ENCODE measurements at regions not wholly inside any gene's neighbourhood (a gene's known extent, or its start where the extent isn't known, plus 50 kb on each side); places are given as distances from the start of the nearest gene placed in this dataset.

DNA sequence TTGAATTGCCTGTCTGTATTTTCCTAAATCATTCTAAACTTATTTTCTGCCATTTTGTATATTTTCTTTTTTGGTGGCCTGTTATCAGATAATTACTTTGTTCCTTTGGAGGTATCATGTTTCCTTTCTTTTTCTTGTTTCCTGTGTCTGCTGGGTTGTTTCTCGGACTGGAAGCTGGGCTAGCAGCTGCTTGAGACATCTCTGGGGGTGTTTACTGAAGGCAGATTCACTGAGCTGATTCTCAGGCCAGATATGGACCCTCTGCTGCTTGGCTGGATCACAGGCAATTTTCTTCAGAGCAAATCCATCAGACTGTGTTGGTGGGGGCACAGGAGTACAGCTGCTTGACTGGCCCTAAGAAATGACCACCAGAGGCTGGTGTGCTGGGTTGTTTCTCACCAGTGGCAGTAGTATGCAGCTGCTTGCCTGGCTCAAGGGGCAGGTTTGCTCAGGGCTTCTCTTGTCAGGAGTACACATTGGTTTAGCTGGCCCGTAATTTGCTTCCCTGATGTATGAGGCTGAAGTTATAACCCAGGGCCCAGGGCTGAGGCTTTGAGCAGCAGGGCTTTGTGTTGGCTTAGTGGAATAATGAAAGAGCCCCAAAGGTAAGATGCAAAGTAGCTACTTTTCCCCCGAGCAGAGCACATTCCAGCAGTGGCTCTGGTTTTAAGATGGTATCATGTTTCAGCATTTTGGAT lies 680.6 kb downstream of the TECRL start:
- no peaks in the 10 kb centered on the region for H3K4me1 ChIP-seq
- 32 to 36% methylated on average over 3 of the region's 3 CpGs for WGBS, 2 donors
- intact Hi-C loops (cut with DNase I): no loop called here
- H3K36me3 ChIP-seq: no peaks in the 10 kb centered on the region
- no peak for TF ChIP-seq POLR2A (IDR thresholded peaks at IDR 0.05)
- TF ChIP-seq, protein P1, sequence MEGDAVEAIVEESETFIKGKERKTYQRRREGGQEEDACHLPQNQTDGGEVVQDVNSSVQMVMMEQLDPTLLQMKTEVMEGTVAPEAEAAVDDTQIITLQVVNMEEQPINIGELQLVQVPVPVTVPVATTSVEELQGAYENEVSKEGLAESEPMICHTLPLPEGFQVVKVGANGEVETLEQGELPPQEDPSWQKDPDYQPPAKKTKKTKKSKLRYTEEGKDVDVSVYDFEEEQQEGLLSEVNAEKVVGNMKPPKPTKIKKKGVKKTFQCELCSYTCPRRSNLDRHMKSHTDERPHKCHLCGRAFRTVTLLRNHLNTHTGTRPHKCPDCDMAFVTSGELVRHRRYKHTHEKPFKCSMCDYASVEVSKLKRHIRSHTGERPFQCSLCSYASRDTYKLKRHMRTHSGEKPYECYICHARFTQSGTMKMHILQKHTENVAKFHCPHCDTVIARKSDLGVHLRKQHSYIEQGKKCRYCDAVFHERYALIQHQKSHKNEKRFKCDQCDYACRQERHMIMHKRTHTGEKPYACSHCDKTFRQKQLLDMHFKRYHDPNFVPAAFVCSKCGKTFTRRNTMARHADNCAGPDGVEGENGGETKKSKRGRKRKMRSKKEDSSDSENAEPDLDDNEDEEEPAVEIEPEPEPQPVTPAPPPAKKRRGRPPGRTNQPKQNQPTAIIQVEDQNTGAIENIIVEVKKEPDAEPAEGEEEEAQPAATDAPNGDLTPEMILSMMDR (IDR thresholded peaks at IDR 0.05): no peak
- no peak overlapping the region for H3K4me3 ChIP-seq
- no peaks in the 10 kb centered on the region for H3K9me3 ChIP-seq
- no peak overlapping the region for H3K27ac ChIP-seq
- no peaks in the 10 kb centered on the region for H3K27me3 ChIP-seq
- DNase-seq: no peak

DNA sequence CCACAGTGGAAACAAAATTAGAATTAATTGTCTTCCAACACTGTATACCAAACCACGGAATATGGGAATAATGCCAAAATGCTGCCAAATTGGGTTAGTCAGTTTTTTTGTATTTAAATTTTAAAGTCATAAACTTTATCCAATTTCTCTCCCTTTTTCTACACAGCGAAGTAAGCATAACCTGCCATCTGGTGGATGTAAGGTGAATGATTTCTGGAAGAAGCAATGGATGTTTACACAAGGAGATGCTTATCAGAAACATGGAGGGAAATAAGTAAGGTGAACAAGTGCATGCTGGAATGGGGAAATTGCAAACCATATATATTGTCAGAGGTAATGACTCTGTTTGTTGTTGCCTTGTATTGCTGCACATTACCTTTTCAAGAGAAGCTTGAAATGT lies 691.9 kb downstream of the TECRL start:
- H3K27me3 ChIP-seq: no peaks in the 10 kb centered on the region
- TF ChIP-seq POLR2A (IDR thresholded peaks at IDR 0.05): no peak
- TF ChIP-seq, protein P1 (IDR thresholded peaks at IDR 0.05): no peak
- no peak overlapping the region for H3K4me3 ChIP-seq
- no peak for DNase-seq
- no peaks in the 10 kb centered on the region for H3K36me3 ChIP-seq
- H3K9me3 ChIP-seq: no peaks in the 10 kb centered on the region
- intact Hi-C loops (cut with DNase I): no loop called here
- WGBS, 2 donors: 13 to 33% methylated on average over 2 of the region's 2 CpGs
- no peak overlapping the region for H3K27ac ChIP-seq
- no peaks in the 10 kb centered on the region for H3K4me1 ChIP-seq

DNA sequence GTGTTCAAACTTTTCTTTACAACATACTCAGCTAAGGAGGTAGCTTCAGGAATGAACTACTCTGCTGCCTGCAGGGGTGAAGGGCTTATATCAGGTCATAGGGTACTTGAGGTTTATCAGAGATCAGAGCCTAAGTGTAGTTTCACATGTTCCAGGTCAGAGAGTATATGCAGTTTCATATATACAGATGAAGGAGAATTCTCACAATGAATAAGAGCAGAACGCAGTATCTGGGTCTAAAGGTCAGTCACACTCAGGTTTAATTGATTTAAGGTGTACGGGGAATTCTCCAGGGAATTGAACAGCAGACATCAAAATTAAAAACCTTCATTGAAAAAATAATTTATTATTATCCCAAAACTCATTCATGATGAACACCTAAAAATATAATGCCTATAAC lies 700.6 kb downstream of the TECRL start:
- Histone ChIP-seq H3K9me3 (no peaks in the 10 kb centered on the region), H3K4me3 (no peak overlapping the region), H3K36me3 (no peaks in the 10 kb centered on the region), H3K4me1 (no peaks in the 10 kb centered on the region), H3K27ac (no peak overlapping the region), H3K27me3 (no peaks in the 10 kb centered on the region)
- TF ChIP-seq, protein P1 (IDR thresholded peaks at IDR 0.05): no peak
- no peak for TF ChIP-seq POLR2A (IDR thresholded peaks at IDR 0.05)
- 56 to 58% methylated on average over 2 of the region's 2 CpGs for WGBS, 2 donors
- DNase-seq: no peak
- intact Hi-C loops (cut with DNase I): no loop called here

DNA sequence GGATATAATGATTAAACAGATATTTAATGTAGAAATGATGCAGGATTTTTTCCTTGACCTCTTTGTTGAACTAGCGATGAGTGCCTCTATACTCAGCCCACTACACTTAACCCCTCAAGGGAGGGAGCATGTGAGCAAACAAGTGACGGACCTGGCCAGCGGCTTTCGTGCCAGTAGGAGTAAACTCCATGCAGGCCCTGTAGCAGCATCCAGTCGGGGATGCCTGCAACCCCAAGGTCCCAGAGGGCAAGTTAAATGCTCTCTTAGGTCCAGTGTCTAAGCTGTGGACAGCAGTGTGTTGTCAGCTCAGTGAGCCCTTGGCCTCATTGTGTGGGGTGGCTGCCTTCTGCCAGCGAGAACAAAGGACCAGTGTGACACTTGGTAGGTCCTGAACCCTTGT lies 708.7 kb downstream of the TECRL start:
- intact Hi-C loops (cut with DNase I): no loop called here
- no peaks in the 10 kb centered on the region for H3K27me3 ChIP-seq
- H3K4me1 ChIP-seq: no peaks in the 10 kb centered on the region
- H3K4me3 ChIP-seq: no peak overlapping the region
- no peaks in the 10 kb centered on the region for H3K36me3 ChIP-seq
- WGBS, 2 donors: 67 to 81% methylated on average over 5 to 6 of the region's 6 CpGs
- H3K9me3 ChIP-seq: no peaks in the 10 kb centered on the region
- TF ChIP-seq POLR2A (IDR thresholded peaks at IDR 0.05): no peak
- TF ChIP-seq, protein P1 (IDR thresholded peaks at IDR 0.05): no peak
- DNase-seq: no peak
- no peak overlapping the region for H3K27ac ChIP-seq

DNA sequence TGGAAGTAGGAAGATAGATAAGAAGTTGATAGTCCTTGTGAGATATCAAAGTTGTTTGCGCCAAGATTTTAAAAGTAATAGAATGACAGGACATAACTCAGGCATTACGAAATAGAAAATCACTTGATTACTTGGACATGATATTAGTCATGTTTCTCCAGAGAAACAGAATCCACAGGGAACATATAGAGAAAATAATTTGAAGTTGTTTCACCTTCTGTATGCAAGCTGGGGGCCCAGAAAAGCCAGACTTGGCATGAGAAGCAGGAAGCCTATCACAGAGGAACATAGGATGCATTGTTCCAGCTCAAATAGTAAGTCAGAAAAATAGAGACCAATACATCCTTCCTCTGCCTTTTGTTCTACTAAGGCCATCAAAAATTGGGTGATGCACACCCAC lies 715.9 kb downstream of the TECRL start:
- Histone ChIP-seq H3K4me3 (no peak overlapping the region), H3K27ac (no peak overlapping the region), H3K27me3 (no peaks in the 10 kb centered on the region), H3K9me3 (peaks cover 0 to 9% (median 3%) of the 10 kb centered on the region in 3 donors), H3K36me3 (no peaks in the 10 kb centered on the region), H3K4me1 (no peaks in the 10 kb centered on the region)
- no peak for TF ChIP-seq POLR2A (IDR thresholded peaks at IDR 0.05)
- TF ChIP-seq, protein P1 (IDR thresholded peaks at IDR 0.05): no peak
- 68 to 80% methylated on average over 2 of the region's 2 CpGs for WGBS, 2 donors
- intact Hi-C loops (cut with DNase I): no loop called here
- no peak for DNase-seq

All from esophagus squamous epithelium (tissue), 5 donors.